HG03097 (cell line): ENCODE measurements at regions not wholly inside any gene's neighbourhood (a gene's known extent, or its start where the extent isn't known, plus 50 kb on each side); places are given as distances from the start of the nearest gene placed in this dataset.

Experiments used
- ATAC-seq: cut with Tn5 transposase; IDR thresholded peaks from one replicate; pipeline ENCODE4 v1.9.1; 2021; ENCODE audit not compliant: unreplicated experiment, low FRiP score

DNA sequence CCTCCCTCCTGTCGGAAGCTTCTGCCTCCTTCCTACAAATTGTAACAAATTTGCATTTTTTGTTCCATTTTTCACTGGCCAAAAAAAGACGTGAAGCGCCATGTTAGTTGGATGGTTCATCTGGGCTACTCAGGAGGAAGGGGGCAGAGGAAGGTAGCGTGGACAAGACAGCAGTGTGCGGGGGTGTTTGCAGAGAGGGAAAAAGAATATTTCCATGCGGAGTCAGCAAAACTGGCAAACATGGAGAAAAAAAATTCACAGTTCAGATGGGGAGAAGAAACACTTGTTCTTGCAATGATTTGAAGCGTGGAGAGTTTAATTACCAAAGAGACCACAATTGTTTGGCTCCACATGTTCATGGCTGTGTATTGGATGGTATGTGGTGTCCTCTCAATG, 138.8 kb upstream of the ERCC4 start:
- no peak for ATAC-seq

DNA sequence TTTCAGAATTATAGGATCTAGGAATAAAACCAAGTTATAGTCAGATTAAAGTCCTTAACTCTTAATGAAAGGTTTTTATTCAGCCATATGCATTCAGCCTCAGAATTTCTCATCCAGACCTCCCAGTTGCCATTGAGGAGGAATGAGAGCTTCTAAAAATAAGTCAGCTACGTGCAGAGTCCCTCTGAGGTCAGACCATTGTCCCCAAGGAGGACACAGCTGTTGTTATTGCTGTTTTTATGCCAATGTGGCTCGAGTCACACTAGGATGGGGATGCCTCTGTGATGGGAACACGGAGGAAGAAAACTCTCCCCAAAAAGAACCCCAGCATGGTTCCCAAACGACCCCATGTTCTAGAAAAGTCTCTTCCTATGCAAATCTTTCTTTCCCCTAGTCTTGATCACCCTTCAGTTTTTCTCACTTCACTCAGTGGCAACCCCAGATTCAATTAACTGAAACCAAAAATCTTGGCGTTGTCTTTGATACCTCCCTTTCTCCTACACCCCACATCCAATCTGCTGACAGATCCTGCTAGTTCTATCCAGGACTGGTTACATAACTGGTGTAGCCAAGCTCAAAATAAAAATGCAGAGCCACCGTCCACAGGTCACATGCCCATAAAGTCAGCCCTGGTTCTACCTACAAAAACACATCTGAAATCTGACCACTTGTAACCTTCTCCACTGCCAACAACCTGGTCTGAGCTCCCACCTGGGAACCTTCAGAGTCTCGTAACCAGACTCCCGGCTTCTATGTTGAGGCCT, 138.2 kb upstream of the ERCC4 start:
- ATAC-seq, result no peak

DNA sequence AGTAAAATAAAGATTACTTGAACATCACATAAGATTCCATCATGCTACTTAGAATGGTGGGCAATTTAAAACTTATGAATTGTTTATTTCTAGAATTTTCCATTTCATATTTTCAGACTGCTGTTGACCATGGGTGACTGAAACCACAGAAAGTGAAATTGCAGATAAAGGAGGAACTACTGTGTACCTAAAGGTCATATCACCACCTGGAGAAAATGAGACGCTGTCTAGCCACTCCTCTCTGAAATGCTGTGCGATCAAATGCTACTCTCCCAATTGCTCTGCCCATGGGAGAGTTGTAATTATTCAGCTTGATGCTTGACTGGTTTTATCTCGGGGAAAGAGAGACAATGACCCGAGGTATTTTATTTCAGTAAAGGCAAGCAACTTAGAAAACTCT, 128.9 kb upstream of the ERCC4 start:
- no peak for ATAC-seq

DNA sequence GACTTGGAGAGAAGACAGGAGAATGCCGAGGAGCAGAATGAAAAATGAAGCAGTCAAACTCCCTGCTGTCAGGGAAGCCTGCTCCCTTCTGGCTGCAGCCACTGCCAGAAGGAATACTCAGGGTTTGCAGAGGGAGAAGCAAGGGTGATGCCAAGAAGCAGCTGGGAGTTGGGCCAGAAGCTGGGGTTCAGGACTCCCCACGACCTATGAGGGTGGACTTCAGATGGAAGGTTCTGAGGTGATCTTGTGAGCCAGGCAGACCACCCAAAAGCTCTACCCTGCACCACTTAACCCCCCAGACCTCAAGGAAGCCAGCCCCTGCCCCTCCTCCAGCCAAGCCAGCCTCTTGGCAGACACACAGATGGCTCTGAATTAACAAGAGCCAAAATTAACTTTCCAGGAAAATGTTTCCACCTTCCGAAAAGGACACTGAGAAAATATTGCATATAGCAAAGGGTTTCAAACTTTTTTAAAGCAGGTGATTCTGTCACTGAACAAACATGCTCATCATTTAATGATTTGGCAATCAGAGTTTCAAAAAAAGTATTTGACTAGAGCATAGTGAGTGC, 126.0 kb upstream of the ERCC4 start:
- no peak for ATAC-seq

DNA sequence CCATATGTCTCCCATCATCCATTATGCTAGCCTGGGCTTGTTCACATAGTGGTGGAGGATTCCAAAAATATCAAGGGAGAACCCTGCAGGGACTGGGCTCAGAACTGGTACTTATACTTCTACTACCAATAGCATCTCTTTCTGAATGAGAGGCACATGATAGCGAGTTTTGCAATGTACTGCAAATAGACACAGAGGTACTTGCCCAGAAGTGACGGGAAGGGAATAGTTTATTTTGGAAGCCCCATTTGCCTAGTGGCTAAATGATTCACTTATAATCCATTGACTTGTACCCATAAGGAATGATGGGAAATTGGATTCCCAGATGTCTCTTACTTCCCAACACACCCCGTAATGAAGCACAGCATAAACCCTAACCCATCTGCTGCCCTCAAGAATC, 124.8 kb upstream of the ERCC4 start:
- no peak for ATAC-seq

DNA sequence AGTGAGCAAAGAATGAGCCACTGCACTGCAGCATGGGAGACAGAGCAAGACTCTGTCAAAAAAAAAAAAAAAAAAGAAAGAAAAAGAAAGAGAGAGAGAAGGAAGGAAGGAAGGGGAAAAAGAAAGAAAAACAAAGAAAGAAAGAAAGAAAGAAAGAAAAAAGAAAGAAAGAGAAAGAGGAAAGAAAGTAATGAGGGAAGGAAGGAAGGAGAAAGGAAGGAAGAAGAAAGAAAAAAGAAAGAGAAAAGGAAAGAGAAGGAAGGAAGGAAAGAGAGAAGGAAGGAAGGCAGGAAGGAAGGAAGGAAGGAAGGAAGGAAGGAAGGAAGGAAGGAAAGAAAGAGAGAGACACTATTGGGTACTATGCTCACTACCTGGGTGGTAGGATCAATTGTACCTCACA, 122.2 kb upstream of the ERCC4 start:
- no peak for ATAC-seq

DNA sequence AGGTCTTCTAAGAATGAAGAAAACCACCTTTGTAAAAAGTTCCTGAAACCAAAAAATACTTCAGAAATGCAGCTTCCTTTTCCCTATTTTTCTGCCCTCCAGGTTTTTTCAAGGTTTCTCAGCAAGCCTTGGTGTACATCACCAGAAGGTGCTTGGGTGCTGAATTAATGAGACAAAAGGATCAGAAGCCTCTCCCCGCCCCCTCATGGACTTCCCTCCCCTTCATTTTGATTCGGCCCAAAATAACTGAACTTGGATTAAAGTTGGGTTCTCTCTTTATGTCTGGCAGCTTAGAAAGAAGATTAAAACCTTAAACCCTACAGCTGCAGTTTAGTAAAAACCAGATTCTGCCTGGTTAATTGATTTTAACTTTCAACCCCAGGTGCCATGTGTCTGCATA, 121.7 kb upstream of the ERCC4 start:
- ATAC-seq, result no peak

DNA sequence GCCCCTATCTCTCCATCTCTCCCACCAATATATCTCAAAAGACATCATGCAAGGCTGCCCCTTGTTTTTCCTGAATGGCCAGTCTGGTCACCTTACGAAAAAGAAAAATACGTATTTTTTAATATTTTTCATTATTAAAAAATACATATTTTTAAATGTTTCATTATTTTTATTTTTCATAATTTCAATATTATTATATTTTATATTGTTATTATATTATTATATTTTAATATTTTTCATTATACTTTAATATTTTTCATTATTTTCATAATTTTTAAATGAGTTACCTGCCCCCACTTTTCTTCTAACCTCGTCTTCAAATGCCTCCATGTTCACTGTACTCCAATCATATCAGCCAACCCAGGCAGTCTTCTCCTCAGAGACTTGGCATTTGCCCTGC, 116.0 kb upstream of the ERCC4 start:
- no peak for ATAC-seq

DNA sequence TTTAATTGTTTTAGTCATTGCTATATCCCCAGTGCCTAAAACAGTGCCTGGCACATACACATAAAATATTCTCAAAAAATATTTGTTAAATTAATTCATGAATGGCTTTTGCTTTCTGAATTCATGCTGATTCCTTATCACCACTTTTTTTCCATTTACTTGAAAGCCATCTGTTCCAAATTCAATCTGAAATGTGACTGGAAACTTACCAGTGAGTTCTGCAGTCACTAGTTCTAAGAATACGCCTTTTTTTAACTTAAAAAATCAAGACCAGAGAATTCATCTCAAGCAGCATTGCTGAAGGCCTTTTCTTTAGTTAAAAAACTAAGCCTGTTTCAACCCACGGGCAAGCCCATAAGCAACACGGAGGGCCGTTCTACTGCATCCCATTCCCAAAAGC, 114.0 kb upstream of the ERCC4 start:
- ATAC-seq, result no peak

DNA sequence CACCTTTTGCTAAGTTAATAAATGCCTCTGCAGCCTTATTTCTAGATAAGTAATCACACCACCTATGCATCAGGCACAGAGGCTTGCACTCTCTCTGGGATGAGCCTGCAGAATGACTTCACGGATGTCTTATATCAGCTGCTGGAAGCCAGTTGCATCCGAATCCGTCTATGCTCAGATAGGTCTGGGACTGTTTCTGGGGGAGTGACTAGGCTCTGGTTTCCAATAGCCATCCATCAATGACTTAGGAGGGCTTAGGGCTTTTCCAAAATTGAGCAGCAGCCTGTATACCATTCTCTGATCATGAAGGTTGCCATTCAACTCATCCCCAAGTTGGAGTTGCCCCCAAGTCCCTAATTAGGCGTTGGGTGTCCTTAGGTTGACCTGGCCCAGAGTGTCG, 113.3 kb upstream of the ERCC4 start:
- no peak for ATAC-seq

DNA sequence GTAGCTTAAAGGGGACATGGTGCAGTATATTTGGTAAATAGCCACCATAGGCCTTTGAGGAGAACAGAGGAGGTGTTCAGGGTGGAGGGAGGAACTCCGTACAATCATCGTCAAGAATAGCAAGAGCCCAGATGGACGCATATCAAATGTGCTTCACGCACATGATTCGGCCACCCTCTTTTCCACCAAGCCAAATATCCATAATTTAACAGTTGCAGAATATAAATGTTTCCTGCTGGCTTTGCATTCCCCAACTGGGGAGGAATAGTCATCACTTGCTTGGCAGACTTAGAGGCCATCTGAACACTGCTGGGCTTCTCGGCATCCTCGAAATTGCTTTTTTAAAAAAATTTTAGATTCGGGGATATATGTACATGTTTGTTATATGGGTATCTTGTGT, 111.9 kb upstream of the ERCC4 start:
- no peak for ATAC-seq

DNA sequence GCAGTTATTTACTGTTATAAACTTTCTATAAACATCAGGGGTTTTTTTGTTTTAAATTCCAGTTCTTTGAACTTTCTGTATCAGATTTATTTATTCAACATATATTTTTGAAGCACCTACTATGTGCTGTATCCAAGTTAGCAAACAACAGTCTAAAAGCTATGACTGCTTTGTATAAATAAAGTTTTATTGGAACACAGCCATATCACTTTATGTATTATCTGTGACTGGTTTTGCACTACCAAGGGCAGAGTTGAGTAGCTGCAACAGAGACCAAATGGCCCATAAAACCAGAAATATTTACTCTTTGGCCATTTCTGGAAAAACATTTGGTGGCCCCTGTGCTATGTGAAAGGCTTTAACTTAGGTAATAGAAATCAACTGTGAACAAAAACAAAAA, 110.2 kb upstream of the ERCC4 start:
- ATAC-seq, result no peak

DNA sequence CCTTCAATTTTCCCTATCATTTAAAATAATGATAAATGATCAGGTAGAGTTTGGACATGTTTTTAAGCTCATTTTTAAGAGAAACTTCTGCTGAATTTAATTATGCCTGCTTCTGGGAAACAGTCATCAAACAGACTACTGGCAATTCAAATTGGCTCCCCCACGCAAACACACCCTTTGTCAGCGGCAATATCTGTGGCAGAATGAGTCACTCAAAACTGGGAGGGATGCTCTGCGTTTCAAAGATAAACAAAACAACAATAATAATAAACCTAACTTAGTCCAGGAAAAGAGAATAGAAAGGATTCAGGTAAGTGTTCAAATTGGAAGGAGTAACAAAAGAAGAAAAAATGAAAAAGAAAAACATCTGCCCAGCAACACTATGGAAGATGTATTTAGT, 108.1 kb upstream of the ERCC4 start:
- no peak for ATAC-seq

DNA sequence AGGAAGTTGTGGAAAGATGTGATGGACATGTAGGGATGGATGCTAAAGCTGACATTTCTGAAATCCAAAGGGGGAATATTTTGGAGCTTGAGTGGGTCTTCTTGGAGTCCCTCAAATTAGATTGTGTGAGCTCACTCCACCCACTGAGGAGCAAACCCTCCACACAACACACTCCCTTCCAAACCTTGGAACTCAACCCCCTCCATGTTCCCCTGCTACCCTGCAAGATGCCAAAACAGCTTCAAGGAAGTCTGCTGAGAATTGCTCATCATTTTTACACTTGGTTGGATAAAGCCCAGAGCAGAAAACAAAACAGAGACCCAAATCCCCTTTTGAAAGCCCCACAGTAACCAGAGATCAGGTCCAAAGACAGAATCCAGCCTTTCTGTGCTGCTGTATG, 103.3 kb upstream of the ERCC4 start:
- ATAC-seq, result no peak

DNA sequence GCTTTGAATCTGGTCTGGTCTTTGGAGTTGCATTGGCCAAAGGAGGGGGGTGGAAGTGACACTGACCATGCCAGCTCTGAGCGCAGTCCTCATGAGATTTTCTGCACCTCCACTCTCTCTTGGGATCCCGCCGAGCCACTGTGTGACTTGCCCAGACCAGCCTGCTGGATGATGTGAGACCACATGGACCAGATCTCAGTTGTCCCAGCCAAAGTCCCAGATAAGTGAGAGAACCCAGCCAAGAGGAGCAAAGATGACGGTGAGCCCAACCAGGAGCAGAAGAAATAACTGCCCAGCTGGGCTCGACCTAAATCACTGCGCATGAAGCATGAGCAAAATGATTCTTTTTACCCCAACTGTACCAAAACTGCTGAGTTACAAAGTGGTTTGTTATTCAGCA, 96.5 kb upstream of the ERCC4 start:
- ATAC-seq, result no peak

DNA sequence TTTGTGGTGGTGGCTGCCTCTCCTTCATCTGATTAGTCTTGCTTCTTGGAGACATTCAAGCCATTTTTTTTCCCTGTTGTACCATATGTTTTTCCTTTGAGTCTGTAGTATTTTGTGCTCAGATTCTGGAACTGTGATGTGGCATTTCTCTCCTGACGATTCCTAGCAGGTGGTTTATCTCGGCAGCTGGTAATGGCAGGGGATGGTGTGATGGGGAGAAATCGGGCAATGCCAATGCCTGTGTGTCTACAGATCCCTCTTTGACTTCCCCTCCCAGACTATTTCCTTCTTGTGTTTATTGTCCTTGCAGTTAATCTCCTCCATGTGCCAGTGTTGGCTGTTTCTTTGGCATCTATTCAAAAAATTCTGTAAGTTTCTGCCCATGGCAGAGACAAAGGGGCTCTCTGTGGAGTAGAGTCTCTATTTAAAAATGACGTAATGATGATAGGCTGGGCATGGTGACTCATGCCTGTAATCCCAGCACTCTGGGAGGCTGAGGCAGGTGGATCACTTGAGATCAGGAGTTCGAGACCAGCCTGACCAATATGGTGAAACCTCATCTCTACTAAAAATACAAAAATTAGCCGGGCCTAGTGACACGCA, 90.2 kb upstream of the ERCC4 start:
- ATAC-seq, result no peak

DNA sequence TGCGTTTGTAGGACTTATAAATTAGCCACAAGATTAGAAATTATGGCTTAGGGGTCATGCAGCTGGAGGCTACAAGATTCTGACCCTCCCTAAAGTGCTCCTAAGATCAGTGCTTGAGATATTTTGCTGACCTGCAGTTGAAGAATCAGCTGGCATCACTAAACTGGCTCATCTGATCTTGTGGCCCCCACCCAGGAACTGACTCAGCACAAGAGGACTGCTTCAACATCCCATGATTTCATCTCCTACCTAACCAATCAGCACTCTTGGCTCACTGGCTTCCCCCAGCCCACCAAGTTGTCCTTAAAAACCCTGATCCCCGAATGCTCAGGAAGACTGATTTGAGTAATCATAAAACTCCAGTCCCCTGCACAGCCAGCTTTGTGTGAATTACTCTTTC, 86.4 kb upstream of the ERCC4 start:
- ATAC-seq, result no peak

DNA sequence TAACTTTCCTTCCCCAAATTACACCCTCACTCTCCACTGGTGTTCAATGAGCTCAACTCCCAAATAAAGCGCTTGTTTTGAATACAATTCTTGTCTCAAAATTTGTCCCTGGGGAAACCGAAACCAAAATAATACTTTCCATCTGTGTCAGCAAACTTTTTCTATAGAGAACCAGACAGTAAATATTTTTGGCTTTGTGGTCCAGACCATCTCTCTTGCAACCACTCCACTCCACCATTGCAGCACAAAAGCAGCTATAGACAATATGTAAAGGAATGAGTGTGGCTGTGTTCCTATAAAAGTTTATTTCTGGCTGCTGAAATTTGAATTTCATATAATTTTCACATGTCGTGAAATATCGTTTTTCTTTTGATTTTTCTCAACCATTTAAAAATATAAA, 84.6 kb upstream of the ERCC4 start:
- ATAC-seq, result no peak

DNA sequence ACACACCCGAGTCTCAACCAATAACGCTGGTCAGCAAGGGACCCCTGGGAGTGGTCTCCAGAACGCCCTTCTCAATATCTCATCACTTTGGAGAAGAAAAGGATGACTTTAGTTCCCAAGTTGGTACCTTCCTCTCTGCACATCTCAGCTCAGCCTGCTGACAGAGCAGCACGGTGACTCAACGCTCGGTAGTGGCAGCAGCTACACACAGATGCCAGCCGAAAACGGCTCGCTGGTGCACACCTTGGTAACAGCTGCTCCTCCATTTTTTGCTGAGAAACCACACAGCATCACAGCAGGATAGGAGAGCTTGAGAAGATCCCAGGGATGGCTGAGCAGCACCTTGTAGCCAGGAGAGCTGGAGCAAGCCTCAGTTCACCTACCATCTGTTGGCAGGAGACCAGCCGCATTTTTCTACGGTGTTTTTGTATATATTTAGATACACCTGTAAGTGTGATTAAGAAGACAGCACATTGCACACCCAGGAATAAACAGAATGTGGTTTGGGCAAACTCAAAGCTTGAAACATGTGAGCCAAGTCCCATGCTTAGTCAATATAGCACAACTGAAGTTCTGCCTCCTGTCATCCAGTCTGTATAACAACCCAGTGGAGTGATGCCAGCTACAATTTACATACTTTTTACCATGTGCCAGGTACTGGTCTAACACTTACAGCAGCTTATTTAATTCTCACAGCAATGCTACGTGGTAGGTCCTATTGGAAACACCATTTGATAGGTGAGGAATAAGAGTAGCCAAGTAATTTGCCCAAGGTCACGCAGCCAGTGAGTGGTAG, 83.8 kb upstream of the ERCC4 start:
- ATAC-seq, result no peak

DNA sequence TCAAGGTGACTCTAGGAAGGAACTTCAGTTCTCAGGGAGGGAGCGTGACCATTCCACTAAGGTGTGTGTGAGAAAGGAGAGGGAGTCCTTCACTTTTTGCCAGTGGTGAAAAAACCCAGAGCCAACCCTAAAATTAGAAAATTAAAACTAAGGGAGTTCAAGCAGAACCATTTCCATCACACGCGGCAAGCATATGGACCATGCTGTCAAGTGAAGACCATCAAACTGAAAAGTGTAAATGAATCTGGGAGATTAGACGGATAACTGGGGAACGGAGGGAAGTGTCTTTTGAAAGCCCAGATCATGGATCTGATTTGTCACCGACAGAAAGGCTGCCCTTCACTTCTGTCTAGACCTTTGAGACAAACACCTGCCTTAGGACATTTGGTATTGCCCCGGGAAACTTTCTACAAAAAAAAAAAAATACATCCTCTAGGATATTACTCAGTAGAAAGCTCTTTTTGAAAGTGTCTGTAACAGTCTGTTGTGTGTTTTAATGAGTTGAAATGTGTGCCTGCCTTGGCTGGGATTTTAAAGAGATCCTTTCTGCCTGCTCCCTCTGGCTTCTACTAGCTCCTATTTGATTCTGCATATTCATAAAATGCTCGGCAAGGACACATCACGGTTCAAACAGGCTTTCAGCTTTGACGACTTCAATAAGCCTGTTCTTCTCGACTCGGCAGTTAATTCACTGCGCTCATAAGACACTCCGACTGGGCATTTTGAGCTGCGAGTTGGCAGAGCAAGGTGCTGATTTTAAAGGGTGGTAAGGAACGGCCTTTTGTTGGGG, 81.4 kb upstream of the ERCC4 start:
- no peak for ATAC-seq

DNA sequence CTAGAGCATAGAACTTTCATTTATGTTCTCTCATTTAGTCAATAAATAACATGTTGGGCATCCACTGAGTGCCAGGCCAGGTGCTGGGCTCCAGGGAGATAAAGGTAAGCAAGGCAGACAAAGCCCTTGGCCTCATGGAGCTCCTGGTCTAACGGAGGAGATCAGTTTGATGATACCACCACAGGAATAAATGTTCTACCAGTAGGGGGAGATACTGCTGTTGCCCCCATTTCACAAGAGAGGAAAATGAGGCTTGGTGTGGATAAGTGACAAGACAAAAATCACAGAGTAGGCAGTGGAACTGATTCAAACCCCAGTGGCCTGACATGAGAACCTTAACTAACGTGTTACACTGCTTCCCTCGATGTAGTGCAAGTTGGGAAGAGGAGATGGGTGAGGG, 80.4 kb upstream of the ERCC4 start:
- no peak for ATAC-seq
